Activated CD4-positive, alpha-beta memory T cell treated with anti-CD3 and anti-CD28 coated beads for 36 hours (primary cell): ENCODE measurements at regions not wholly inside any gene's neighbourhood (a gene's known extent, or its start where the extent isn't known, plus 50 kb on each side); places are given as distances from the start of the nearest gene placed in this dataset.

ENCODE experiments used
- CTCF ChIA-PET: fragments of 350-600 bp; sonication (Branson Sonifier 250); formaldehyde crosslinking; loops from one replicate; lab custom pipeline; 2021; ENCODE audit warnings: antibody characterized with exemption, inconsistent platforms; lab: Charles Lee
- POLR2A ChIA-PET: fragments of 350-600 bp; sonication (Branson Sonifier 250); formaldehyde crosslinking; loops from one replicate; lab custom pipeline; 2021; ENCODE audit warnings: antibody characterized with exemption; lab: Charles Lee
- DNase-seq: peaks from one replicate; pipeline ENCODE4 v3.0.0-alpha.2; 2020
- H3K27ac Mint-ChIP-seq: one replicate; pipeline ENCODE4 v1.8.0; 2021; ENCODE audit warnings: mixed read lengths
- H3K27me3 Mint-ChIP-seq: one replicate; pipeline ENCODE4 v1.8.0; 2021; ENCODE audit warnings: mixed read lengths
- H3K36me3 Mint-ChIP-seq: one replicate; pipeline ENCODE4 v1.8.0; 2021; ENCODE audit warnings: mixed read lengths
- H3K4me1 Mint-ChIP-seq: one replicate; pipeline ENCODE4 v1.8.0; 2021; ENCODE audit warnings: low read depth, mixed read lengths
- H3K4me3 Mint-ChIP-seq: one replicate; pipeline ENCODE4 v1.8.0; 2021; ENCODE audit warnings: mild to moderate bottlenecking, mixed read lengths
- H3K9me3 Mint-ChIP-seq: one replicate; pipeline ENCODE4 v1.8.0; 2021; ENCODE audit warnings: mixed read lengths
- intact Hi-C: fragments of 100-400 bp; cut with micrococcal nuclease; formaldehyde crosslinking; loops from one replicate; pipeline ENCODE4 v1.15.1; 2023

- H3K27ac Mint-ChIP-seq = no peak overlapping the region
- ChIA-PET POLR2A (no interaction called here), CTCF (interaction anchor here (0.6 kb wide), 1 partner anchor 28 kb away, joined by 3 read pairs; no protein-coding TSS in a partner anchor)
- intact Hi-C loops = no loop called here
- no peaks in the 10 kb centered on the region for H3K27me3 Mint-ChIP-seq
- no peaks in the 10 kb centered on the region for H3K9me3 Mint-ChIP-seq
- H3K36me3 Mint-ChIP-seq = no peaks in the 10 kb centered on the region
- no peak for DNase-seq
- no peaks in the 10 kb centered on the region for H3K4me1 Mint-ChIP-seq
- H3K4me3 Mint-ChIP-seq = no peak overlapping the region
These were observed 291.7 kb upstream of the KCNN2 start for GRCh38 chr5:114070093-114070722.

- intact Hi-C loops = no loop called here
- Mint-ChIP-seq H3K4me3 (no peak overlapping the region), H3K9me3 (peaks cover 20% of the 10 kb centered on the region), H3K4me1 (no peaks in the 10 kb centered on the region), H3K27ac (no peak overlapping the region), H3K36me3 (no peaks in the 10 kb centered on the region), H3K27me3 (no peaks in the 10 kb centered on the region)
- DNase-seq = no peak
- ChIA-PET POLR2A (no interaction called here), CTCF (no interaction called here)
These were observed 272.6 kb upstream of the KCNN2 start for GRCh38 chr5:114089259-114089658.

- CTCF ChIA-PET = no interaction called here
These were observed 264.3 kb upstream of the KCNN2 start for GRCh38 chr5:114097570-114097969.

GRCh38 chr5:114099161-114099560 lies 262.7 kb upstream of the KCNN2 start:
- CTCF ChIA-PET = no interaction called here
- Mint-ChIP-seq H3K27me3 (no peaks in the 10 kb centered on the region), H3K36me3 (no peaks in the 10 kb centered on the region), H3K9me3 (no peaks in the 10 kb centered on the region), H3K27ac (no peak overlapping the region), H3K4me3 (no peak overlapping the region), H3K4me1 (no peaks in the 10 kb centered on the region)
- POLR2A ChIA-PET = no interaction called here
- intact Hi-C loops = no loop called here
- DNase-seq = no peak

More at GRCh38 chr5:114097570-114097969, 264.3 kb upstream of the KCNN2 start:
- no peak overlapping the region for H3K27ac Mint-ChIP-seq
- no peaks in the 10 kb centered on the region for H3K27me3 Mint-ChIP-seq
- no peak overlapping the region for H3K4me3 Mint-ChIP-seq
- H3K4me1 Mint-ChIP-seq = no peaks in the 10 kb centered on the region
- intact Hi-C loops = no loop called here
- H3K36me3 Mint-ChIP-seq = no peaks in the 10 kb centered on the region
- peaks cover 8% of the 10 kb centered on the region for H3K9me3 Mint-ChIP-seq
- DNase-seq = no peak
- POLR2A ChIA-PET = no interaction called here

GRCh38 chr5:114101153-114101552 lies 260.7 kb upstream of the KCNN2 start:
- CTCF ChIA-PET = no interaction called here
- no peaks in the 10 kb centered on the region for H3K36me3 Mint-ChIP-seq
- H3K4me3 Mint-ChIP-seq = no peak overlapping the region
- no peaks in the 10 kb centered on the region for H3K27me3 Mint-ChIP-seq
- intact Hi-C loops = no loop called here
- no peaks in the 10 kb centered on the region for H3K9me3 Mint-ChIP-seq
- POLR2A ChIA-PET = no interaction called here
- H3K4me1 Mint-ChIP-seq = no peaks in the 10 kb centered on the region
- no peak overlapping the region for H3K27ac Mint-ChIP-seq
- no peak for DNase-seq

- Mint-ChIP-seq H3K36me3 (no peaks in the 10 kb centered on the region), H3K27ac (no peak overlapping the region), H3K27me3 (no peaks in the 10 kb centered on the region), H3K4me1 (no peaks in the 10 kb centered on the region), H3K4me3 (no peak overlapping the region), H3K9me3 (peaks cover under 1% of the 10 kb centered on the region)
- ChIA-PET POLR2A (no interaction called here), CTCF (no interaction called here)
- no peak for DNase-seq
- intact Hi-C loops = no loop called here
These were observed 248.3 kb upstream of the KCNN2 start for GRCh38 chr5:114113604-114114003.

GRCh38 chr5:114116981-114117380 lies 244.9 kb upstream of the KCNN2 start:
- Mint-ChIP-seq H3K4me3 (no peak overlapping the region), H3K27ac (no peak overlapping the region), H3K4me1 (no peaks in the 10 kb centered on the region), H3K9me3 (peaks cover 3% of the 10 kb centered on the region), H3K27me3 (no peaks in the 10 kb centered on the region), H3K36me3 (no peaks in the 10 kb centered on the region)
- ChIA-PET CTCF (no interaction called here), POLR2A (no interaction called here)
- no peak for DNase-seq
- intact Hi-C loops = no loop called here

GRCh38 chr5:114118511-114118910 lies 243.4 kb upstream of the KCNN2 start:
- CTCF ChIA-PET = no interaction called here
- H3K27me3 Mint-ChIP-seq = no peaks in the 10 kb centered on the region
- H3K4me3 Mint-ChIP-seq = no peak overlapping the region
- DNase-seq = no peak
- H3K4me1 Mint-ChIP-seq = no peaks in the 10 kb centered on the region
- intact Hi-C loops = no loop called here
- no peak overlapping the region for H3K27ac Mint-ChIP-seq
- POLR2A ChIA-PET = no interaction called here
- H3K9me3 Mint-ChIP-seq = peaks cover 3% of the 10 kb centered on the region
- no peaks in the 10 kb centered on the region for H3K36me3 Mint-ChIP-seq

GRCh38 chr5:114120166-114120565 lies 241.7 kb upstream of the KCNN2 start:
- H3K27ac Mint-ChIP-seq = no peak overlapping the region
- ChIA-PET POLR2A (no interaction called here), CTCF (no interaction called here)
- DNase-seq = no peak
- peaks cover 3% of the 10 kb centered on the region for H3K9me3 Mint-ChIP-seq
- no peaks in the 10 kb centered on the region for H3K4me1 Mint-ChIP-seq
- H3K36me3 Mint-ChIP-seq = no peaks in the 10 kb centered on the region
- no peak overlapping the region for H3K4me3 Mint-ChIP-seq
- no peaks in the 10 kb centered on the region for H3K27me3 Mint-ChIP-seq
- intact Hi-C loops = no loop called here

- no peaks in the 10 kb centered on the region for H3K27me3 Mint-ChIP-seq
- DNase-seq = no peak
- CTCF ChIA-PET = no interaction called here
These were observed 239.0 kb upstream of the KCNN2 start for GRCh38 chr5:114122852-114123251.

GRCh38 chr5:114123654-114124053 lies 238.2 kb upstream of the KCNN2 start:
- ChIA-PET CTCF (no interaction called here), POLR2A (no interaction called here)
- DNase-seq = no peak
- Mint-ChIP-seq H3K27me3 (no peaks in the 10 kb centered on the region), H3K27ac (no peak overlapping the region), H3K36me3 (no peaks in the 10 kb centered on the region), H3K4me3 (no peak overlapping the region), H3K4me1 (no peaks in the 10 kb centered on the region), H3K9me3 (peaks cover 8% of the 10 kb centered on the region)
- intact Hi-C loops = no loop called here

More at GRCh38 chr5:114122852-114123251, 239.0 kb upstream of the KCNN2 start:
- Mint-ChIP-seq H3K4me1 (no peaks in the 10 kb centered on the region), H3K9me3 (peaks cover 6% of the 10 kb centered on the region), H3K36me3 (no peaks in the 10 kb centered on the region), H3K27ac (no peak overlapping the region), H3K4me3 (no peak overlapping the region)
- intact Hi-C loops = no loop called here
- POLR2A ChIA-PET = no interaction called here

GRCh38 chr5:114146398-114146797 lies 215.5 kb upstream of the KCNN2 start:
- H3K4me3 Mint-ChIP-seq = no peak overlapping the region
- CTCF ChIA-PET = no interaction called here
- intact Hi-C loops = no loop called here
- no peak overlapping the region for H3K27ac Mint-ChIP-seq
- DNase-seq = no peak
- no peaks in the 10 kb centered on the region for H3K36me3 Mint-ChIP-seq
- H3K9me3 Mint-ChIP-seq = peaks cover 42% of the 10 kb centered on the region
- no peaks in the 10 kb centered on the region for H3K4me1 Mint-ChIP-seq
- POLR2A ChIA-PET = no interaction called here
- H3K27me3 Mint-ChIP-seq = no peaks in the 10 kb centered on the region

- POLR2A ChIA-PET = no interaction called here
- H3K9me3 Mint-ChIP-seq = peaks cover 42% of the 10 kb centered on the region
- no peak for DNase-seq
- H3K4me3 Mint-ChIP-seq = no peak overlapping the region
- CTCF ChIA-PET = no interaction called here
- no peaks in the 10 kb centered on the region for H3K4me1 Mint-ChIP-seq
- intact Hi-C loops = no loop called here
- H3K27ac Mint-ChIP-seq = no peak overlapping the region
- H3K27me3 Mint-ChIP-seq = no peaks in the 10 kb centered on the region
- H3K36me3 Mint-ChIP-seq = no peaks in the 10 kb centered on the region
These were observed 213.6 kb upstream of the KCNN2 start for GRCh38 chr5:114148253-114148652.
